Transverse colon (tissue), 4 donors: ENCODE measurements at regions not wholly inside any gene's neighbourhood (a gene's known extent, or its start where the extent isn't known, plus 50 kb on each side); places are given as distances from the start of the nearest gene placed in this dataset.

Experiments used
- EP300 ChIP-seq: sonication (generic); formaldehyde crosslinking; IDR thresholded peaks from one replicate; pipeline ENCODE4 v1.6.1; 2017; ENCODE audit warnings: antibody characterized with exemption, low read depth
- POLR2A ChIP-seq: fragments of 450-650 bp; IDR thresholded peaks from one replicate; pipeline ENCODE4 v1.6.1; 2016; ENCODE audit warnings: antibody characterized with exemption, mild to moderate bottlenecking, moderate library complexity
- POLR2AphosphoS5 ChIP-seq, 3 donors: sonication (generic); formaldehyde crosslinking; IDR thresholded peaks; one replicate each; pipeline ENCODE4 v1.6.1; 2016; ENCODE audit warnings: antibody characterized with exemption in 3 of 3
- TF ChIP-seq, protein P1 (sequence below), 5 experiments: fragments of 200-600 bp in 3 of 5; fragments of 450-650 bp in 2 of 5; sonication (generic) in 3 of 5; IDR thresholded peaks; 1 replicate in 2 of 5; 2 replicates in 3 of 5; pipeline ENCODE4 v1.5.1; 2016 to 2017; ENCODE audit warnings: antibody characterized with exemption in 5 of 5, inconsistent platforms in 3 of 5, mild to moderate bottlenecking in 2 of 5, moderate library complexity in 1 of 5

DNA sequence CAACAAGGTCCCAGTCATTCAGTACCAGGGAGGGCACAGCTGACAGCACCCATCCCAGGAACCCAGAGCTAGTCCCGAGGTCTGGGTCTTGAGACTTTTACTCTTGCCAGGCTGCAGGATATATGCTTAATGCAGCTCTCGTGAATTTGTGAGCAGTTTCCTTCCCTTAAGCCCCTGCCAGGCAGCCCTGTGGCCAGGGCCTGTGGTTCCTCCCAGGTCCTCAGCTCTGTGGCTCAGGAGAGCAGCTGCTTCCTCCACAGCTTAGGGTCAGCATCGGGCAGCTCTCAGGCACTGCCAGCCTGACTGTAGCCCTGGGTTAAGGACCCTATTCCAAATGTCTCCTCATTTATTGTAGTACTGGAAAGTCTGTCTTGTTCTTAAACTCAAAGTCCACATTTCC is 1384.8 kb downstream of the RPIA start:
- TF ChIP-seq, protein P1, sequence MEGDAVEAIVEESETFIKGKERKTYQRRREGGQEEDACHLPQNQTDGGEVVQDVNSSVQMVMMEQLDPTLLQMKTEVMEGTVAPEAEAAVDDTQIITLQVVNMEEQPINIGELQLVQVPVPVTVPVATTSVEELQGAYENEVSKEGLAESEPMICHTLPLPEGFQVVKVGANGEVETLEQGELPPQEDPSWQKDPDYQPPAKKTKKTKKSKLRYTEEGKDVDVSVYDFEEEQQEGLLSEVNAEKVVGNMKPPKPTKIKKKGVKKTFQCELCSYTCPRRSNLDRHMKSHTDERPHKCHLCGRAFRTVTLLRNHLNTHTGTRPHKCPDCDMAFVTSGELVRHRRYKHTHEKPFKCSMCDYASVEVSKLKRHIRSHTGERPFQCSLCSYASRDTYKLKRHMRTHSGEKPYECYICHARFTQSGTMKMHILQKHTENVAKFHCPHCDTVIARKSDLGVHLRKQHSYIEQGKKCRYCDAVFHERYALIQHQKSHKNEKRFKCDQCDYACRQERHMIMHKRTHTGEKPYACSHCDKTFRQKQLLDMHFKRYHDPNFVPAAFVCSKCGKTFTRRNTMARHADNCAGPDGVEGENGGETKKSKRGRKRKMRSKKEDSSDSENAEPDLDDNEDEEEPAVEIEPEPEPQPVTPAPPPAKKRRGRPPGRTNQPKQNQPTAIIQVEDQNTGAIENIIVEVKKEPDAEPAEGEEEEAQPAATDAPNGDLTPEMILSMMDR (IDR thresholded peaks at IDR 0.05) = no peak
- TF ChIP-seq EP300 (no peak), POLR2A (no peak), POLR2AphosphoS5 (IDR thresholded peaks at IDR 0.05) (no peak)
